Activated CD4-positive, alpha-beta memory T cell treated with anti-CD3 and anti-CD28 coated beads, Interleukin-2, amount 10 ng/mL, durations not matched to agents 7 days and 5 days (primary cell): ENCODE measurements at regions not wholly inside any gene's neighbourhood (a gene's known extent, or its start where the extent isn't known, plus 50 kb on each side); places are given as distances from the start of the nearest gene placed in this dataset.

ENCODE experiments used
- CTCF ChIA-PET: fragments of 350-600 bp; sonication (Branson Sonifier 250); formaldehyde crosslinking; loops from one replicate; lab custom pipeline; 2021; ENCODE audit warnings: antibody characterized with exemption, inconsistent platforms; lab: Charles Lee
- POLR2A ChIA-PET: fragments of 350-600 bp; sonication (Branson Sonifier 250); formaldehyde crosslinking; loops from one replicate; lab custom pipeline; 2021; ENCODE audit warnings: antibody characterized with exemption; lab: Charles Lee
- DNase-seq: peaks from one replicate; pipeline ENCODE4 v3.0.0-alpha.2; 2020
- H3K27ac Mint-ChIP-seq: one replicate; pipeline ENCODE4 v1.8.0; 2021; ENCODE audit warnings: mild to moderate bottlenecking, mixed read lengths
- H3K27me3 Mint-ChIP-seq: one replicate; pipeline ENCODE4 v1.8.0; 2021; ENCODE audit warnings: mixed read lengths
- H3K36me3 Mint-ChIP-seq: one replicate; pipeline ENCODE4 v1.8.0; 2021; ENCODE audit warnings: low read depth, mixed read lengths
- H3K4me1 Mint-ChIP-seq: one replicate; pipeline ENCODE4 v1.8.0; 2021; ENCODE audit warnings: mixed read lengths
- H3K4me3 Mint-ChIP-seq: one replicate; pipeline ENCODE4 v1.8.0; 2021; ENCODE audit warnings: mild to moderate bottlenecking, mixed read lengths
- H3K9me3 Mint-ChIP-seq: one replicate; pipeline ENCODE4 v1.8.0; 2021; ENCODE audit warnings: mixed read lengths

DNA sequence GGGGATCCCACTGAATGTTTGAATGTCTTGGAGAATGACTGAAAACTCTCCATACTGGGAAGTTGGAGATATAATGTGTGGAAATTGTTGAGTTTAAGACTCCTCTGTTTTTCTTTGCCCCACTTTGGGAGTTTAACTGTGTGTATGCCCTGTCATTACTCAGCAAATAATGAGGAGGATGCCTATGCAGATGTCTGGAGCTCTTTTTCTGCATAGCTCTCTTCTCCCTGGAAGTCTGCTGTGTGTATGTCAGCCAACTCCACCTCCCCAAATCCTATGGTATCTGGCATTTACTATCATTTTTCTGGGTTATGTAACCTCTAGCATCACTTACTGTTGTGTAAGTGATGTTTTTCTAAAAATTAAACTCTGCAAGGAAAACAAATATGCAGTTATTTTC, 122.2 kb downstream of the ANKRD7 start:
- no peak overlapping the region for H3K27ac Mint-ChIP-seq
- no peaks in the 10 kb centered on the region for H3K36me3 Mint-ChIP-seq
- ChIA-PET CTCF (no interaction called here), POLR2A (no interaction called here)
- no peaks in the 10 kb centered on the region for H3K27me3 Mint-ChIP-seq
- H3K4me3 Mint-ChIP-seq = no peak overlapping the region
- H3K9me3 Mint-ChIP-seq = no peaks in the 10 kb centered on the region
- no peaks in the 10 kb centered on the region for H3K4me1 Mint-ChIP-seq
- DNase-seq = no peak

DNA sequence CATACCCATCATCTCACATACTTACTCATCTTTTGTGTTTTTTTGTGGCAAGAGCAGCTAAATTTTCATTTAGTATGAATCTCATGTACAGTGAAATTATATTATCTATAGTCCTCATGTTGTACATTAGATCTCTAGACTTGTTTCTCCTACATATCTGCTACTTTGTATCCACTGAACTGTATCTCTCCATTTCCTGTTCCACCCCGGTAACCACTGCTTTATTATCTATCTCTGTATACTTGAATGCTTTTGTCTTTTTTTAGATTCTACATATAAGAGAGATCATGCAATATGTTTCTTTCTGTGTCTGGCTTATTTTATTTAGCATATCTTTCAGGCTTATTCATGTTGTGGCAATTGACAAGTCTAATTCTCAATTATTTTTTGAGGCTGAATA, 125.1 kb downstream of the ANKRD7 start:
- Mint-ChIP-seq H3K36me3 (no peaks in the 10 kb centered on the region), H3K27ac (no peak overlapping the region), H3K9me3 (no peaks in the 10 kb centered on the region), H3K4me1 (no peaks in the 10 kb centered on the region), H3K27me3 (no peaks in the 10 kb centered on the region), H3K4me3 (no peak overlapping the region)
- ChIA-PET POLR2A (no interaction called here), CTCF (no interaction called here)
- DNase-seq = no peak

DNA sequence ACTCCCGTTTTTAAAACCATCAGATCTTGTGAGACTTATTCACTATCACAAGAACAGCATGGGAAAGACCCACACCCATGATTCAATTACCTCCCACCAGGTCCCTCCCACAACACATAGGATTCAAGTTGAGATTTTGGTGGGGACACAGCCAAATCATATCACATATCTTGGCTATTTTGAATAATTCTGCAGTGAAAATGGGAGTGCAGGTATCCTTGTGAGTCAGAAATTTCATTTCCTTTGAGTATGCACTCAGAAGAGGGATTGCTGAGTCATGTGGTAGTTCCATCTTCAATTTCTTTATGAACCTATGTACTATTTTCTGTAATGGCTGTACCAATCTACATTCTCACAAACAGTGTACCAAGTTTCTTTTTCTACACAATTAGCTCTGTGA, 125.8 kb downstream of the ANKRD7 start:
- no peaks in the 10 kb centered on the region for H3K27me3 Mint-ChIP-seq
- no peaks in the 10 kb centered on the region for H3K9me3 Mint-ChIP-seq
- no peaks in the 10 kb centered on the region for H3K36me3 Mint-ChIP-seq
- H3K4me1 Mint-ChIP-seq = no peaks in the 10 kb centered on the region
- H3K27ac Mint-ChIP-seq = no peak overlapping the region
- POLR2A ChIA-PET = no interaction called here
- CTCF ChIA-PET = no interaction called here
- DNase-seq = no peak
- H3K4me3 Mint-ChIP-seq = no peak overlapping the region

DNA sequence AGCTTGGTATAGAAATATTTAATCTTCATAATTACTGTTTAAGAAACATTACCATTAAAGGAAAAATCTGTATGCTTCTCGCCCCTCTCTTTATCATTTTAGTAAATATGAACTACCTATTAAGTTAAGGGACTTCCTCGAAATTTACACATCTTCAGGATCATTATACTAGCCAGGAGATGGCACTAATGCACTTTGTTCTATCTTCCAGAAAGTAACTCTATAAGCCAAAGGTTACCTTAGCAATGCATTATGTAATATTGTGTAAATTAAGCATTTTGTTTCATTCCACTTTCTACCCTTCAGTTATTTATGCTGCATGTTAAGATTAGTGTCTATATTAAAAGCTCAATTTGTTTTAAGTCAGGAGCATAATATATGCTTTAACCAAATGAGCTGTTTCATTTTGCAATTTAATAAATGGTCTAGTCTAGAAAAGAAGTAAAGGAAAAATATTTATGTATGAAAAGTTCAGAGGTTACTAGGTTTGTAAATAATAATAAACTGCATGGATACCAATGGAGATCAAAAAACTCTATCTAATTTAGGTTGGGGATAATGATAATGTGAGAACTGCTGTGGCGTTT, 128.5 kb downstream of the ANKRD7 start:
- Mint-ChIP-seq H3K4me1 (no peaks in the 10 kb centered on the region), H3K27me3 (no peaks in the 10 kb centered on the region), H3K9me3 (peaks cover 2% of the 10 kb centered on the region), H3K27ac (no peak overlapping the region), H3K4me3 (no peak overlapping the region), H3K36me3 (no peaks in the 10 kb centered on the region)
- no peak for DNase-seq
- ChIA-PET CTCF (no interaction called here), POLR2A (no interaction called here)

DNA sequence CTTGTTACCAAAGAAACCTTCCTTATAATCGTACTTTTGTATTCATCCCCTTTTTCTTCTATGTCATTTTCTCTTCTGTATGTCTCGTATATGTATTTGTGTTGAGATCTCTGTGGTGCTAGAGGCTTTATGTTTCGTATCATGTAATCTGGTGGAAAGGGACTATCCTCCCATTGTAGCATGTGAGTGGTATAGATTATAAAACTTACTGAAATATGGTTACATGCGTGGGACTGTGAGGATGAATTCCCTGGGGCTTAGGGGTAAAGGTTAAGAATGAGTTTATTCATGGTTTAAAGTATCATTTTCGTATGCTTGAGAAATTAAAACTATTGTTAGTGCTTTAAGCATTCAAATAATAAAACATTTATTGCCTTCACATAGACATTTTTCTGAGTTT, 141.9 kb downstream of the ANKRD7 start:
- CTCF ChIA-PET = no interaction called here
- H3K27ac Mint-ChIP-seq = no peak overlapping the region
- no peak overlapping the region for H3K4me3 Mint-ChIP-seq
- POLR2A ChIA-PET = no interaction called here
- DNase-seq = no peak
- H3K27me3 Mint-ChIP-seq = no peaks in the 10 kb centered on the region
- H3K9me3 Mint-ChIP-seq = no peaks in the 10 kb centered on the region
- no peaks in the 10 kb centered on the region for H3K4me1 Mint-ChIP-seq
- no peaks in the 10 kb centered on the region for H3K36me3 Mint-ChIP-seq

DNA sequence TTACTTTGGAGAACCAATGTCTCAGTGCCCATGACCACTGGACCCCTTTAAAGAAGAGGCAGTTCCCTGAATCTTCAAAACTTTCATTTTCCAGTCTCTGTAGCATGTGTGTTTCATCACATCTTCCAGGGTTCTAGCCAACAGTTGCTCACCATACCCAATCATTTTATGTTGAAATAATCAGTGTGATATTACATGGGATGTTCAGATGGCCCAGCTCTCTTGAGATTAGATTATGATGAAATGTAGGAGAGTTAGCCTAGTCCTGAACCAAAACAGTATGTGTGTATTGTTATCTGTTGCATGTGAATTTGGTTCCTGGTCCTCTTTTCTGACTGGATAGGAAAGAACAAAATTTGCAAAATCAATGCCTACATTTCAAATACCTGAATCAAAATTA, 144.5 kb downstream of the ANKRD7 start:
- DNase-seq = no peak
- H3K27ac Mint-ChIP-seq = no peak overlapping the region
- ChIA-PET POLR2A (no interaction called here), CTCF (interaction anchor here (0.6 kb wide), 1 partner anchor 243 kb away, joined by 3 read pairs; no protein-coding TSS in a partner anchor)
- H3K27me3 Mint-ChIP-seq = no peaks in the 10 kb centered on the region
- H3K36me3 Mint-ChIP-seq = no peaks in the 10 kb centered on the region
- no peaks in the 10 kb centered on the region for H3K4me1 Mint-ChIP-seq
- no peaks in the 10 kb centered on the region for H3K9me3 Mint-ChIP-seq
- H3K4me3 Mint-ChIP-seq = no peak overlapping the region

DNA sequence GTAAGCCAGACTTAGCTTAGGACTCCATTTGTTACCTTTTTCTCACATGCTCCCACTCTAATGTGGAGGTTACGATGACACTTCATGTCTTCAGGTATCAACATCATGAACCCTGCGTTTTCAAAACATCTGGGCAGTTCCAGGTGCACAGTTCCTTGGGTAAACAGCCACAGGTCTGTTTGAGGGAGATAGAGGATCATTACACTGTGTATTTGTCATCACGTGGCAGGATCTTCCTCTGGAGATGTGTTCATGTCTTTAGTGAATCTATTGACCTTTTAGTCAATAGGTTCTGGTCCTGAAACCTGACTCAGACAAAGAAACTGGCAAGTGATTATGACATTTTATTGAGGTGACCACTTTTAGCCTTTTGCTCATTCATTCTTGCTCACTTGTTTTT, 145.5 kb downstream of the ANKRD7 start:
- H3K9me3 Mint-ChIP-seq = no peaks in the 10 kb centered on the region
- POLR2A ChIA-PET = no interaction called here
- no peaks in the 10 kb centered on the region for H3K36me3 Mint-ChIP-seq

DNA sequence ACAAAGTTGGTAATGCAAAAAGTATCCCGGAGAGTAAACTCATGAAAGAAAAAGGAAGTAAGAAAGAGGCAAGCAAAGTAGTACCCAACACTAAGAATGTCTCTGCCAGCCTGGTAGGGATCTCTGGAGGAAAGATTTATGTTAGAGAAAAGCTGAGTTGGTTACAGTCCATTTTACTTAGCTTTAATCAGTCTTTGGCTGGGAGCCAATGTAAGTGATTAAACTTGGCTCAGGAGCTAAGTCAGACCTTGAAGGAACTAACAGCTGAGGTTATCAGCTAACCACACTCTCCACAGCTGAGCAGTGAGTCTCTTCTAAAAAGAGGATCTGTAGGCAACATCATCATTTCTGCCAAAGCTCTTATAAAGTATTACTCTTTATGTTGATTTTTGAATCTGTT, 148.0 kb downstream of the ANKRD7 start:
- ChIA-PET POLR2A (no interaction called here), CTCF (no interaction called here)
- Mint-ChIP-seq H3K4me3 (no peak overlapping the region), H3K27ac (no peak overlapping the region), H3K9me3 (no peaks in the 10 kb centered on the region), H3K36me3 (no peaks in the 10 kb centered on the region), H3K27me3 (no peaks in the 10 kb centered on the region), H3K4me1 (no peaks in the 10 kb centered on the region)
- DNase-seq = no peak

More for the DNA sequence above, 145.5 kb downstream of the ANKRD7 start:
- DNase-seq = no peak
- H3K4me3 Mint-ChIP-seq = no peak overlapping the region
- H3K27ac Mint-ChIP-seq = no peak overlapping the region
- H3K4me1 Mint-ChIP-seq = no peaks in the 10 kb centered on the region
- CTCF ChIA-PET = no interaction called here
- no peaks in the 10 kb centered on the region for H3K27me3 Mint-ChIP-seq

DNA sequence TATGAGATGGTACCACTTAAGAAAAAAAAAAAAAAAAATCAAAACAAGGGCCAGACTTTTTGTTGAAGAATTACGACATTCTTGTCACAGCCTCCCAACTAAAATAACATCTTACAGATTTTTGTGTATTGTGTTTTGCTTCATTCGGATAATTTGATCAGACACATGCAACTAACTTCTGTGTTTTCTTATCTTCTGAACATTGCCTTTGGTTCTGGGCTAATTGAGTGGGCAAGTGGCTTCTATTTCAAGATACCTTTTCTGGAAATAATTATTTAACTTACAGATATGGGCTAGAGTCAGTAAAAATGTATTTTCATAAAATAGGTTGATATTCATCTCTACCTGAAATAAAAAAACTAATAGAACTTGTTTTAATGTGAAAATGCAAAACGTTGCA, 165.1 kb downstream of the ANKRD7 start:
- Mint-ChIP-seq H3K27ac (no peak overlapping the region), H3K4me3 (no peak overlapping the region), H3K36me3 (no peaks in the 10 kb centered on the region), H3K4me1 (no peaks in the 10 kb centered on the region), H3K9me3 (no peaks in the 10 kb centered on the region), H3K27me3 (no peaks in the 10 kb centered on the region)
- no peak for DNase-seq
- CTCF ChIA-PET = no interaction called here
- POLR2A ChIA-PET = no interaction called here

DNA sequence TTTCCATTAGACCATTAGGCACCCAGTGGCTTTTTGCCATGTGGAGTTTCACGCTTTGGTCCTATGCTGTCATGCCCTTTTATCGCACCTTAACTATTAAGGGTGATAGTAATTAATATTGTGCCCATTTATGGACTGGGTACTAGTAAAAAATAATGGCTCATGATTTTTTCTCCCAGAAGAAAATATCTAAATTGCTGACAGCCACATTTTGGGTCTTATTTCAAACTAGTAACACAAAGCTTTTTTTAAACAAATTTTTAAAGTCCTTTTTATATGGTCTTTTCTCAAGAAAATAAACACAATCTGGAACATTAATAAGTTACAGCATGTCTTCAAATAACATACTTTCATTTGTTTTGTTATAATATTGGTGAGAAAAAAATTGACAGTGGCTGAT, 179.7 kb downstream of the ANKRD7 start:
- no peak for DNase-seq
- CTCF ChIA-PET = no interaction called here
- Mint-ChIP-seq H3K9me3 (no peaks in the 10 kb centered on the region), H3K27me3 (no peaks in the 10 kb centered on the region), H3K4me1 (no peaks in the 10 kb centered on the region), H3K27ac (no peak overlapping the region), H3K4me3 (no peak overlapping the region), H3K36me3 (no peaks in the 10 kb centered on the region)
- POLR2A ChIA-PET = no interaction called here

DNA sequence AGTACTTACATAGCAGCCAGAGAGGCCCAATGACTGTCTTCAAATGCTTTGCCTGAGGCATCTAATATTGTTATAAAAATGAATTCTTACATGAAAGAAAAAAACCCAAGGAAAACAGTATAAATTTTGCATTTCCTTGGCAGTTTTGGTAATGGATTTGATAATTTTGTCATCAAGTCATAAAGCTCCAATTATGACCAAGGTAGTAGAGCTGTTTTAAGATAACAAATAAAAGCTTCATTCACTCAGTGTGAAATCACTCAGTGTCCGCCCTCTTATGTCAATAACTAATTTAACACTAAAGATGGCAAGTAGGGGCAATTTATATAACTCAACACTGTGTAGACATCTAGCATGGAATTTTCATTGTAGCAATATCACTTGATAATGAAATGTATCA, 193.9 kb downstream of the ANKRD7 start:
- no peaks in the 10 kb centered on the region for H3K4me1 Mint-ChIP-seq
- no peaks in the 10 kb centered on the region for H3K27me3 Mint-ChIP-seq
- DNase-seq = no peak
- H3K9me3 Mint-ChIP-seq = no peaks in the 10 kb centered on the region
- H3K27ac Mint-ChIP-seq = no peak overlapping the region
- no peaks in the 10 kb centered on the region for H3K36me3 Mint-ChIP-seq
- POLR2A ChIA-PET = no interaction called here
- H3K4me3 Mint-ChIP-seq = no peak overlapping the region
- CTCF ChIA-PET = no interaction called here

DNA sequence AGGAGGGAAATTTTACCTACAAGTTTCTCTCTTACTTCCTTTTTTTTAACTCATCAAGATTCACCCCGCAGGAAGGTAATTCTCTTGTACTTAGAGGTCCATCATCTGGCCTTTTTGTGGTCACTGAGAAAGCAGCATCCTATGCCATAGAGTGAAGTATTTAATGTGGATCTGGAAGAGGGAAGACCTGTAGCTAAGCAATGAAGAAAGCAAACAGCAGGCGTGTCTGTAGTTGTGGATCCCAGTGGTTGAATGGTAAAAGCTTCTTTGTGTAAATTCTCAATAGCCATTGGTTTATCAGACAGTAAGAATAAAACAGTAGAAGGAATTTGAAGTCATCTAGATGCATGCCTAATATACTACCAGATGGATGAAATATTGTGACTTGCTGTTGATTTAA, 196.4 kb downstream of the ANKRD7 start:
- Mint-ChIP-seq H3K27me3 (no peaks in the 10 kb centered on the region), H3K36me3 (no peaks in the 10 kb centered on the region), H3K4me1 (no peaks in the 10 kb centered on the region), H3K9me3 (no peaks in the 10 kb centered on the region), H3K4me3 (no peak overlapping the region), H3K27ac (no peak overlapping the region)
- POLR2A ChIA-PET = no interaction called here
- CTCF ChIA-PET = no interaction called here
- no peak for DNase-seq

DNA sequence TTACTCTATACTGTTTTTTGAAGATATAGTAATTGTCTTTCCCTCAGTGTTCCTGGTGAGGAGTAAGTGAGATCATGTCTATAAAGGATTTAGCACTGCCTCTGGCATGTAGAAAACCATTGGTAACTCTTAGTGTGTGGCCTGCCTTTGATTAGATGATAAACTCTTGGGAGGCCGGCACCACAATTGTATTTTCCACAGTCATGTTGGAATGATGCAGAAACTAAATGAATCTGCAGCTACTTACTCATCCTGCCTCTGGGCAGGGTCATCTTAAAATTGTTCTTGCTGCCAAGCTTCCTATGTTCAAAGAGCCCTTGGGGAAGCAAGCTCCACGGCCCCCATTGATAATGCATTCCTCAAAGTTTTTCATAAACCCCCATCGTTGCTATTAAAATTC, 204.6 kb downstream of the ANKRD7 start:
- POLR2A ChIA-PET = no interaction called here
- Mint-ChIP-seq H3K4me3 (no peak overlapping the region), H3K4me1 (no peaks in the 10 kb centered on the region), H3K36me3 (no peaks in the 10 kb centered on the region), H3K27ac (no peak overlapping the region), H3K27me3 (no peaks in the 10 kb centered on the region), H3K9me3 (no peaks in the 10 kb centered on the region)
- no peak for DNase-seq
- CTCF ChIA-PET = no interaction called here

DNA sequence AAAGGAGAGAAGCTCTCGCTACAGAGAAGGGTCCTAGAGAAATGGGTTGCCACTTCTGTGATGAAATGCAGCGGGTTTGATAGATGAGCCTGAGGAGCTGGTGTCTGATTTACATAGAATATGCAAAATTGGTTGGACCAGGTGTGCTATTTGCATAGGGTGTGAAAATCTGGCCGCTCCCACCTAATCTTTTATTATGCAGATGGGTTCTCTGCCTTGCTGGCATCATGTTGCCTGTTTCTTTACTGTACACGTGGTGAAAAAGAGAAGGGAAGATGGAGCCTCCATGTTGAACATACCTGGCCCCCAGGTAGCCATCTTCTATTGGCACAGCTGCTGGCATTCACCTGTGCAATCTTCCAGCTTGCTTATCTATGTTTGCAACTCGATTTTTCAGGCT, 212.2 kb downstream of the ANKRD7 start:
- Mint-ChIP-seq H3K27me3 (no peaks in the 10 kb centered on the region), H3K27ac (no peak overlapping the region), H3K9me3 (peaks cover 10% of the 10 kb centered on the region), H3K4me1 (no peaks in the 10 kb centered on the region), H3K4me3 (no peak overlapping the region), H3K36me3 (no peaks in the 10 kb centered on the region)
- no peak for DNase-seq
- POLR2A ChIA-PET = no interaction called here
- CTCF ChIA-PET = no interaction called here
